HG02938 (cell line): ENCODE measurements at regions not wholly inside any gene's neighbourhood (a gene's known extent, or its start where the extent isn't known, plus 50 kb on each side); places are given as distances from the start of the nearest gene placed in this dataset.

Source experiments
- ATAC-seq: cut with Tn5 transposase; IDR thresholded peaks from one replicate; pipeline ENCODE4 v1.9.1; 2021; ENCODE audit warnings: mild to moderate bottlenecking, moderate library complexity; ENCODE audit not compliant: unreplicated experiment

DNA sequence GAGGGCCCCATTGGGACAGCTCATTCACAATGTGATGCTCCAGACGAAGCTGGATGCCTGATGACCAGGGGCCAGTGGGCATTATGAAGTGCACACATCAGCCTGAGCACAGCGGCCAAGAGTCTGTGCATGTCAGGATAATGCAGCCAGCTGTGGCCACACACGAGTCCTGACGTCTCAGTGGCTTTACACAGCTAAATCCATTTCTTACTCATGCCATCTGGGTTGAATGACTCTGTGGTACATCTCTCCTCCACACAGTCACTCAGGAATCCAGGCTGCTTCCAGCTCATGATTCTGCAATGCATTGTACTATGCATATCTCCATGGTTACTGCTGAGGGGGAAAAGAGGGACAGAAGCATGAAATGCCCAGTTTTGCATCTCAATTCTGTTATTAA is 123.6 kb downstream of the PRLHR start:
- no peak for ATAC-seq

GRCh38 chr10:118470470-118470869 is 125.0 kb downstream of the PRLHR start:
- ATAC-seq: no peak

DNA sequence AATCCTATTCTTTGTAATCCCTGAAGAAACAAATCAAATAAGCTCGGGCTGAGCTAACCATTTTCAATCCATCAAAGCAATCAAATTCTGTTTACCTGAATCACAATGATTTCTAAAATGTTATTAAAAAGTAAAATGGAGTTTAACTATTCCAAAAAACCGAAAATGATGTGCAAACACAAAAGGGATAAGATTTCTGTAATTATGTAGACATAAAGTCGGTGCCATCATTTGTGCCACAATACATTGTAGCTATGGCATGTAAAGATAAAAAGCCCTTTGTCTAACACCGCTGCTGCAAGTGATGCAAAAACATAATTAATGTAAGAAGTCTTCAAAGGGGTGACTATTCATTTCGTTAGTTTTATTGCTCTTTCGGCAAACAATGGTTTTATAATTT is 125.1 kb upstream of the FAM204A start:
- no peak for ATAC-seq

GRCh38 chr10:118465300-118465874 is 123.3 kb upstream of the FAM204A start:
- ATAC-seq: no peak

DNA sequence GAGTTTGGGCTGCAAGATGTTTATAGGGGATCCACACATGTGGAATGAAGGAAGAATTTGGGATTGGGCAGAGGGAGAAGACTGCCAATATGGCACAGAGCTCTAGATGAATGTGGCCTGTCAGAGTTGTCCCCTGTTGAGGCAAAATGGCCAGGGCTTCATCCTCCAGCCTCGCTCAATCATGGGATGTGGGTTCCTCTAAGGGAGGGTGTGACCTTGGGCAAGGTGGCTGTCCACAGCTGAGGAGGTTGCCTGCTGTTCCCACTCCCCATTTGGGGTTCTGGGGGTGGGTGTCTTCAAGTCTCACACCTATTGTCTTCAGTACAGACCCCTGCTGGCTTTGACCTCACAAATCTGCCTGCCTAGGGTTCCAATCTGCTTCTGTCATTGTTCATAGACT is 121.6 kb upstream of the FAM204A start:
- no peak for ATAC-seq

DNA sequence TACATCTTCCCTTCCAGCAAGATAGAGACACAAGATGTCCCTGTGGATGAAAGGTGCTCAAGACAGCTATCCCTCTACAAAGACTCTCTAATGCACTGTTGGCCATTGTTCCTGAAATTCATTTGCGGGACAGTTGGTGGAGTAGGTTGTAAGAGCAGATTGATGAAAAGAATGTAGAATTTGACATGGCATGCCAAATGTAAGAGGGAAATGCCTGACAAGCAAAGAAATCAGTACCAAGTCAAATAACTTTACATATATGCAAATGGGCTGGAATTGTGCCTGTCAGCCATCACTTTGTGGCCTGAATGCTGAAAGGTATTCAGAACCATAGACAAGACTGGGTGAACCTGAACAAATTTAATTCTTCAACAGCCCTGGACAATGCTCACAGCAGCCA is 120.3 kb upstream of the FAM204A start:
- no peak for ATAC-seq

GRCh38 chr10:118459642-118460193 is 117.6 kb upstream of the FAM204A start:
- ATAC-seq: peak; percentile 78

DNA sequence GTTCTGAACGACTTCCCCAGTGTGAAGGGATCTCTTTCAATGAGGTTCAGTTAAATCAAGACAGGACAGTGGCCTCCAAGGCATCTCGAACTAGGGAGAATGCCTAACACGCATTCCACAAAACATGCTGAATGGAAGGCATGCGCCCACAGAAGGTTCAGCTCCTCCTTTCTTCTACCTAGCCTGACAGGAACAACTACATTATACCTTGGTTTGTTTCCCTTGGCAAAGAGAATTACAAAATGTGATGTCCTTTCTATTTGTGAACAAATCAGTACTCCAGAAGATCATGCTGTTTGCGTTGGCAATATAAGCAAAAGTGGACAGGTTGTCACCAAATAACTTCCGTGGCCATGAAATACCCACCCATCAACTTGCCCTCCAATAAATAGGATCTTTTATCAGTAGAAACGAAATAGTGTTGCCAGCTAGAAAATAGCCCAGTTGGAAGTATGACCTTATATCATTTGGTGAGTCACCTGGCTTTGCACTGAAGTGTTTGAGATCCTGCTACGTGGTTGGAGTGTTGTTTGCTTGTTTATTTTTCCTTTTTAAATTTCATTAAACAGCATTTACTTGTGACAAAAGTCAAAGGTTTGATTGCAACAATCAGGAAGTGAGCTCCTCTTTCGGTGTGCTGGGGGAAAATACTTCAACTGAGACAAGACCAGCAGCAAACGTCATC is 117.0 kb upstream of the FAM204A start:
- no peak for ATAC-seq

- ATAC-seq: no peak
Observed at GRCh38 chr10:118457824-118458428, 115.8 kb upstream of the FAM204A start.

GRCh38 chr10:118455181-118455695 is 113.1 kb upstream of the FAM204A start:
- no peak for ATAC-seq

DNA sequence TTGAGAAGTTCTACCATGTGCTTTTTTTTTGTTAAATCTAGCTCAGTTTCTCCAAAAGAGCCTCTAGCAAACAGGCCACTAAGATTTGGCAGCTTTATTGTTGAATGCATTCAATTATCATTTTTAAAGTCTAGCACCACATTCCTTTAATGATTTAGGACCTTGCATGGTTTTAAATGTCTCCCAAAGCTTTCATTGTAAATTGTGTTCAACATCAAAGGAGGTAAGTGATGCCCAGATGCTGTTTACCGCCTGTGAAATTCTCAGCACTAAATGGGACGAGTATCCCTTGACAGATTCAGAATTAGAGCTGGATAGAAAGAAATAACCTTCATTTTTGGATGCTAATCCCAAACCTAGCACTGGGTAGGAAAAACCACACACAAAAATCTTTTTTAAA is 112.1 kb upstream of the FAM204A start:
- ATAC-seq: no peak

DNA sequence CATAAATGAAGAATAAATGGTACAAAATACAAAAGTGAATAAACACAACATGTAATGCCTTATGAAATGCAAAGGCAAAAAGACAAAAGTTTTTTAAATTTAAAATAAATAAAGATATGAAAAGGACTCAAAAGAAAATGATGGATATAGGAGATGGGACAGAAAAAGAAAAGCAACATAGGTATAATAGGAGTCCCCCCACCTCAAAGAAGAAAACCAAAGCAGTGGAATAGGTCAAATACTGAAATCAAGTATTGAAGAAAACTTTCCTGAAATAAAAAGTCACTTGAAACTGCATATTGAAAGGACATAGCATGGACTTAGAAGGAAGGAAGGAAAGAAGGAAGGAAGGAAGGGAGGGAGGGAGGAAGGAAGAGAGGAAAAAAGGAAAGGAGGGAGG is 110.0 kb upstream of the FAM204A start:
- no peak for ATAC-seq

GRCh38 chr10:118449521-118449920 is 107.4 kb upstream of the FAM204A start:
- ATAC-seq: no peak

GRCh38 chr10:118448744-118449143 is 106.6 kb upstream of the FAM204A start:
- ATAC-seq: no peak

- no peak for ATAC-seq
Observed at GRCh38 chr10:118447478-118448270, 105.5 kb upstream of the FAM204A start.

DNA sequence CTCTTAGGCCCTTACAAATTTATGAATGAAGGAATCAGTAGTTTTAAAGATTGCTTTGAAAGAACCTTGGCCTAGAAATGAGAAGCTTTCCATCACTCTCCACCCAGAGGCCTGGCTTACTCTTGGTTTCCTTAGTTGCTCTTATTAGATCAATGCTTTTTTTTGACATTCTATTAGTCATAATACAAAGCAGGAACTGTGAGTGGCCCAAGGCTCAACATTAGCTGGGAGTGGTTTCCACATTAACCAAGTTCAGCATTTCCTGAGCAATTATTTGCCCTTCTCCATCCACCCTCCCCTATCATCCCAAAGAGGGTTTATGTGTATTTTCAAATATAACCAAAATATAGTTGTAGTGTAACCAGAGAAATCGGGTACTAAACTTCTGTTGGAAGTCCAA is 103.4 kb upstream of the FAM204A start:
- ATAC-seq: no peak

- ATAC-seq: no peak
Observed at GRCh38 chr10:118444069-118444468, 101.9 kb upstream of the FAM204A start.

- no peak for ATAC-seq
Observed at GRCh38 chr10:118442032-118442431, 99.9 kb upstream of the FAM204A start.

GRCh38 chr10:118439824-118440223 is 97.7 kb upstream of the FAM204A start:
- ATAC-seq: no peak

GRCh38 chr10:118436742-118437141 is 94.6 kb upstream of the FAM204A start:
- no peak for ATAC-seq

DNA sequence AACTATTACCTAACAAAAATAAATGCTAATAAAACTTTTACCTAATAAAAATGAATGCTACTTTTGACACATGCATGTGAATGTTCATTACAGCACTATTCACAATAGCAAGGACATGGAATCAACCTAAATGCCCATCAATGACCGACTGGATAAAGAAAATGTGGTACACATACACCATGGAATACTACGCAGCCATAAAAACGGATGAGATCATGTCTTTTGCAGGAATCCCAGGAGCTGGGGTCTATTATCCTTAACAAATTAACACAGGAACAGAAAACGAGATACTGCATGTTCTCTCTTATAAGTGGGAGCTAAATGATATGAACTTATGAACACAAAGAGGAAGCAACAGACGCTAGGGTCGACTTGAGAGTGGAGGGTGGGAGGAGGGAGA is 88.1 kb upstream of the FAM204A start:
- no peak for ATAC-seq
